HEK293 (cell line): ENCODE measurements at regions not wholly inside any gene's neighbourhood (a gene's known extent, or its start where the extent isn't known, plus 50 kb on each side); places are given as distances from the start of the nearest gene placed in this dataset.

Experiments used
- CTCF ChIA-PET: fragments of 350-600 bp; formaldehyde crosslinking; extraction: SDS; loops from one replicate; lab custom pipeline; 2021; ENCODE audit warnings: antibody characterized with exemption; lab: Yijun Ruan, JAX
- POLR2A ChIA-PET: fragments of 300-600 bp; formaldehyde crosslinking; extraction: SDS; loops from one replicate; lab custom pipeline; 2020; ENCODE audit warnings: antibody characterized with exemption, inconsistent platforms; lab: Yijun Ruan, JAX
- H3K27ac ChIP-seq: fragments of 200-500 bp; sonication (Bioruptor generic); 2 replicates; pipeline ENCODE4 v1.5.1; 2014; ENCODE audit warnings: low read depth, low read length, control low read depth, inconsistent platforms; ENCODE audit errors: extremely low read depth
- H3K36me3 ChIP-seq, 2 experiments: fragments of 200-500 bp in 1 of 2; sonication (Bioruptor generic) in 1 of 2; 1 replicate in 1 of 2; 2 replicates in 1 of 2; pipeline ENCODE4 v1.5.1; 2014 to 2017; ENCODE audit warnings: inconsistent platforms in 2 of 2, low read length in 2 of 2; ENCODE audit not compliant: control insufficient read depth in 2 of 2, insufficient read depth in 1 of 2
- H3K4me1 ChIP-seq: fragments of 200-500 bp; sonication (Bioruptor generic); 2 replicates; pipeline ENCODE4 v1.5.1; 2014; ENCODE audit warnings: mild to moderate bottlenecking, low read length, inconsistent platforms; ENCODE audit not compliant: control insufficient read depth, insufficient read depth
- H3K4me3 ChIP-seq: 2 replicates; pipeline ENCODE4 v1.5.1; 2011; ENCODE audit warnings: low read depth, mild to moderate bottlenecking, control low read depth, low read length, moderate library complexity
- H3K9me3 ChIP-seq: fragments of 200-500 bp; sonication (Bioruptor generic); 2 replicates; pipeline ENCODE4 v1.5.1; 2014; ENCODE audit warnings: low read depth, low read length, inconsistent platforms; ENCODE audit not compliant: control insufficient read depth, insufficient read depth
- HOXA7 ChIP-seq: sonication (generic); formaldehyde crosslinking; IDR thresholded peaks from 2 replicates; pipeline ENCODE4 v1.8.1; 2022; ENCODE audit warnings: missing genetic modification reagents, borderline replicate concordance
- PRDM4 ChIP-seq: fragments of 450-650 bp; formaldehyde crosslinking; IDR thresholded peaks from 2 replicates; pipeline ENCODE4 v1.5.1; 2017; ENCODE audit warnings: missing biosample characterization, missing genetic modification characterization
- REST ChIP-seq: fragments of 450-650 bp; formaldehyde crosslinking; IDR thresholded peaks from 2 replicates; pipeline ENCODE4 v1.5.1; 2016; ENCODE audit warnings: missing biosample characterization, missing genetic modification characterization
- SETDB1 ChIP-seq: IDR thresholded peaks from one replicate; pipeline ENCODE4 v1.6.1; 2017; ENCODE audit warnings: mild to moderate bottlenecking, low read length, moderate library complexity, mixed read lengths; ENCODE audit not compliant: insufficient read length
- SP3 ChIP-seq: fragments of 450-650 bp; formaldehyde crosslinking; IDR thresholded peaks from 2 replicates; pipeline ENCODE4 v1.5.1; 2016; ENCODE audit warnings: missing biosample characterization, missing genetic modification characterization
- ZNF112 ChIP-seq: fragments of 450-650 bp; formaldehyde crosslinking; IDR thresholded peaks from 2 replicates; pipeline ENCODE4 v1.5.0; 2017; ENCODE audit warnings: missing biosample characterization, missing genetic modification characterization
- ZNF121 ChIP-seq: fragments of 450-650 bp; formaldehyde crosslinking; IDR thresholded peaks from 2 replicates; pipeline ENCODE4 v1.5.1; 2016; ENCODE audit warnings: missing biosample characterization, missing genetic modification characterization
- ZNF239 ChIP-seq: fragments of 450-650 bp; formaldehyde crosslinking; IDR thresholded peaks from 2 replicates; pipeline ENCODE4 v1.5.1; 2016; ENCODE audit warnings: missing biosample characterization, missing genetic modification characterization
- ZNF366 ChIP-seq: fragments of 450-650 bp; formaldehyde crosslinking; conservative IDR thresholded peaks from 2 replicates; pipeline ENCODE4 v1.5.1; 2016; ENCODE audit warnings: missing biosample characterization, missing genetic modification characterization
- ZNF426 ChIP-seq: fragments of 450-650 bp; formaldehyde crosslinking; IDR thresholded peaks from 2 replicates; pipeline ENCODE4 v1.5.1; 2017; ENCODE audit warnings: missing biosample characterization, missing genetic modification characterization, mild to moderate bottlenecking, inconsistent platforms, moderate library complexity
- ZNF529 ChIP-seq: fragments of 450-650 bp; formaldehyde crosslinking; IDR thresholded peaks from 2 replicates; pipeline ENCODE4 v1.5.1; 2017; ENCODE audit warnings: missing genetic modification characterization, missing biosample characterization; ENCODE audit not compliant: insufficient replicate concordance
- ZNF600 ChIP-seq: fragments of 450-650 bp; formaldehyde crosslinking; IDR thresholded peaks from 2 replicates; pipeline ENCODE4 v1.5.1; 2016; ENCODE audit warnings: missing biosample characterization, missing genetic modification characterization
- ZNF624 ChIP-seq: fragments of 450-650 bp; formaldehyde crosslinking; IDR thresholded peaks from 2 replicates; pipeline ENCODE4 v1.5.1; 2017; ENCODE audit warnings: missing biosample characterization, missing genetic modification characterization
- ZNF645 ChIP-seq: fragments of 450-650 bp; formaldehyde crosslinking; IDR thresholded peaks from 2 replicates; pipeline ENCODE4; 2016; ENCODE audit warnings: missing biosample characterization, missing genetic modification characterization
- ZNF654 ChIP-seq: fragments of 450-650 bp; formaldehyde crosslinking; IDR thresholded peaks from 2 replicates; pipeline ENCODE4 v1.5.1; 2016; ENCODE audit warnings: low read depth, missing biosample characterization, missing genetic modification characterization
- ZNF792 ChIP-seq: fragments of 450-650 bp; formaldehyde crosslinking; IDR thresholded peaks from 2 replicates; pipeline ENCODE4 v1.5.1; 2016; ENCODE audit warnings: missing biosample characterization, missing genetic modification characterization

- TF ChIP-seq SETDB1: peak; percentile 54
- TF ChIP-seq ZNF426 (tag by site-specific recombination): no peak
- no peak for TF ChIP-seq PRDM4
- no peak for TF ChIP-seq ZNF121 (tag by site-specific recombination)
- no peak for TF ChIP-seq ZNF600 (tag by site-specific recombination)
- TF ChIP-seq ZNF239 (tag by site-specific recombination): no peak
- no peak for TF ChIP-seq ZNF654 (tag by site-specific recombination)
- TF ChIP-seq HOXA7 (CRISPR knock-in tag): no peak
- no peak for TF ChIP-seq ZNF366
- no peaks in the 10 kb centered on the region for H3K9me3 ChIP-seq
- H3K27ac ChIP-seq: no peak overlapping the region
- ChIA-PET CTCF (interaction anchor here (0.6 kb wide), 1 partner anchor 95 kb away, joined by 3 read pairs; no protein-coding TSS in a partner anchor), POLR2A (no interaction called here)
- no peaks in the 10 kb centered on the region for H3K36me3 ChIP-seq
- no peak overlapping the region for H3K4me3 ChIP-seq
- peaks cover 7% of the 10 kb centered on the region for H3K4me1 ChIP-seq
These were observed 158.5 kb downstream of the KCNE4 start for GRCh38 chr2:223210489-223210888.

GRCh38 chr2:223214394-223215253 lies 162.6 kb downstream of the KCNE4 start:
- TF ChIP-seq ZNF645 (tag by site-specific recombination) (no peak), REST (no peak), SP3 (tag by site-specific recombination) (no peak), ZNF624 (tag by site-specific recombination) (no peak), ZNF792 (tag by site-specific recombination) (no peak)
- TF ChIP-seq, all 188 proteins: peak for 0
- POLR2A ChIA-PET: interaction anchor here (0.7 kb wide), 1 partner anchor 29 kb away, joined by 4 read pairs; no protein-coding TSS in a partner anchor
- CTCF ChIA-PET: interaction anchor here (0.6 kb wide), 1 partner anchor 76 kb away, joined by 3 read pairs; no protein-coding TSS in a partner anchor

DNA sequence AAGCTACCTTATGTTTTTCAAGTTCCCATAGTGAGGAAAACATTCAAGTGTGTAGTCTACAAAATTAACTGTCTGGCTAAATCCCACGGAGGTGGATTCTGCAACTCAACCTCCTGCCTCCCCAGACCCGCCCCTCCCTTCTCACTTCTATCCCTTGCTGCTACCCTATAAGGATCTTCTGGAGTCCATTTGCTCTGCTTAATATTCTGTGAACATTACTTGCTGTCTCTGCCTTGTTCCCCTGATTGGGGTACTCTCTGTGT lies 163.2 kb downstream of the KCNE4 start:
- H3K9me3 ChIP-seq: no peaks in the 10 kb centered on the region
- ChIA-PET POLR2A (interaction anchor here (0.7 kb wide), 1 partner anchor 28 kb away, joined by 4 read pairs; no protein-coding TSS in a partner anchor), CTCF (no interaction called here)
- TF ChIP-seq ZNF112 (tag by site-specific recombination) (no peak), ZNF529 (tag by site-specific recombination) (no peak)
- H3K4me3 ChIP-seq: no peak overlapping the region
- peaks cover 14% of the 10 kb centered on the region for H3K4me1 ChIP-seq
- no peak overlapping the region for H3K27ac ChIP-seq
- H3K36me3 ChIP-seq: no peaks in the 10 kb centered on the region

More at GRCh38 chr2:223214394-223215253, 162.6 kb downstream of the KCNE4 start:
- no peaks in the 10 kb centered on the region for H3K9me3 ChIP-seq
- H3K27ac ChIP-seq: no peak overlapping the region
- peaks cover 14% of the 10 kb centered on the region for H3K4me1 ChIP-seq
- no peak overlapping the region for H3K4me3 ChIP-seq
- no peaks in the 10 kb centered on the region for H3K36me3 ChIP-seq
